ENCODE measurements at regions not wholly inside any gene's neighbourhood (a gene's known extent, or its start where the extent isn't known, plus 50 kb on each side); places are given as distances from the start of the nearest gene placed in this dataset.

DNA sequence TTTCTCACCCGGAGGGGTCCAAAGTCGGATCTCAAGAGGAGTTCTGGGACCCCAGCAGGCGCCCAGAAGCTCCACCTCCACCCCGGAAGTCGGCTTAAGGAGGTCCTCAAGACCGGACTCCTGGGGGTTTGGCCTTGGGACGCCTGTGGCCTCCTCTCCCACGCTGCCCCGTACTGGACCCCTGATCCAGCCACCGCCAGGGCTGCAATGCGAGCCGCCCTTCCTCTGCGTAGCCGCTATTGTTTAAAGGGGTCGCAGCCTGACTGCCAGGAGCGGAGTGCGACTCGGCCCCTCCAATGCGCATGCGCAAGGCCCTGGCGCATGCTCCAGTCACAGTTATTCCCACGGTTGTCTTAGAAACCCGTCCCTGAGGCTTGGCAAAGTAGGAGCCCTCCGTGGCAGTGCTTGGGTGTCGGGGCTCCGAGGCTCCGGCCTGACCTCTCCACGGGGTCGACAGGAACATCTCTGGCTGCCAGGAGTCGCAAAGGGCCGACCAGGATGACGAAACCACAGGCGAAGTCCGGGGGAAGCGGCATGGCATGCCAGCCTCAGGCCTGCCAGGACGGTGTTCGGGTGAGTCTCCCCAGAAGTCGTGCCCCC lies 719.0 kb downstream of the KCNJ18 start:
- peaks cover 5% of the 10 kb centered on the region for H3K9me3 ChIP-seq (ENCODE audit: low read depth)
- Mint-ChIP-seq H3K36me3 (peaks cover 6% of the 10 kb centered on the region), H3K9me3 (peaks cover 40% of the 10 kb centered on the region), H3K4me1 (no peaks in the 10 kb centered on the region), H3K27ac (no peak overlapping the region), H3K4me3 (no peak overlapping the region), H3K27me3 (ENCODE audit: insufficient read depth, low read depth) (peaks cover 3% of the 10 kb centered on the region)
- H3K79me2 ChIP-seq (ENCODE audit: low read depth), result no peaks in the 10 kb centered on the region
- no peaks in the 10 kb centered on the region for H3K27me3 ChIP-seq
- TF ChIP-seq EZH2phosphoT487 (IDR thresholded peaks at IDR 0.05), result no peak
- TF ChIP-seq, protein P1, sequence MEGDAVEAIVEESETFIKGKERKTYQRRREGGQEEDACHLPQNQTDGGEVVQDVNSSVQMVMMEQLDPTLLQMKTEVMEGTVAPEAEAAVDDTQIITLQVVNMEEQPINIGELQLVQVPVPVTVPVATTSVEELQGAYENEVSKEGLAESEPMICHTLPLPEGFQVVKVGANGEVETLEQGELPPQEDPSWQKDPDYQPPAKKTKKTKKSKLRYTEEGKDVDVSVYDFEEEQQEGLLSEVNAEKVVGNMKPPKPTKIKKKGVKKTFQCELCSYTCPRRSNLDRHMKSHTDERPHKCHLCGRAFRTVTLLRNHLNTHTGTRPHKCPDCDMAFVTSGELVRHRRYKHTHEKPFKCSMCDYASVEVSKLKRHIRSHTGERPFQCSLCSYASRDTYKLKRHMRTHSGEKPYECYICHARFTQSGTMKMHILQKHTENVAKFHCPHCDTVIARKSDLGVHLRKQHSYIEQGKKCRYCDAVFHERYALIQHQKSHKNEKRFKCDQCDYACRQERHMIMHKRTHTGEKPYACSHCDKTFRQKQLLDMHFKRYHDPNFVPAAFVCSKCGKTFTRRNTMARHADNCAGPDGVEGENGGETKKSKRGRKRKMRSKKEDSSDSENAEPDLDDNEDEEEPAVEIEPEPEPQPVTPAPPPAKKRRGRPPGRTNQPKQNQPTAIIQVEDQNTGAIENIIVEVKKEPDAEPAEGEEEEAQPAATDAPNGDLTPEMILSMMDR (IDR thresholded peaks at IDR 0.05), result no peak
- no peak for TF ChIP-seq EZH2 (IDR thresholded peaks at IDR 0.05)
- H3K4me3 ChIP-seq, result no peak overlapping the region
- no peak for DNase-seq (ENCODE audit: low spot score)
- H3K9ac ChIP-seq, result no peak overlapping the region
- H3K36me3 ChIP-seq, result no peaks in the 10 kb centered on the region
- no peak overlapping the region for H3K27ac ChIP-seq
- H3K4me1 ChIP-seq, result no peaks in the 10 kb centered on the region
- no peaks in the 10 kb centered on the region for H4K20me1 ChIP-seq (ENCODE audit: low read depth)
- H3K4me2 ChIP-seq, result no peak overlapping the region
- no peak overlapping the region for H2AFZ ChIP-seq (replicated peaks)
- H3F3A ChIP-seq (ENCODE audit: low read depth), result no peaks in the 10 kb centered on the region

DNA sequence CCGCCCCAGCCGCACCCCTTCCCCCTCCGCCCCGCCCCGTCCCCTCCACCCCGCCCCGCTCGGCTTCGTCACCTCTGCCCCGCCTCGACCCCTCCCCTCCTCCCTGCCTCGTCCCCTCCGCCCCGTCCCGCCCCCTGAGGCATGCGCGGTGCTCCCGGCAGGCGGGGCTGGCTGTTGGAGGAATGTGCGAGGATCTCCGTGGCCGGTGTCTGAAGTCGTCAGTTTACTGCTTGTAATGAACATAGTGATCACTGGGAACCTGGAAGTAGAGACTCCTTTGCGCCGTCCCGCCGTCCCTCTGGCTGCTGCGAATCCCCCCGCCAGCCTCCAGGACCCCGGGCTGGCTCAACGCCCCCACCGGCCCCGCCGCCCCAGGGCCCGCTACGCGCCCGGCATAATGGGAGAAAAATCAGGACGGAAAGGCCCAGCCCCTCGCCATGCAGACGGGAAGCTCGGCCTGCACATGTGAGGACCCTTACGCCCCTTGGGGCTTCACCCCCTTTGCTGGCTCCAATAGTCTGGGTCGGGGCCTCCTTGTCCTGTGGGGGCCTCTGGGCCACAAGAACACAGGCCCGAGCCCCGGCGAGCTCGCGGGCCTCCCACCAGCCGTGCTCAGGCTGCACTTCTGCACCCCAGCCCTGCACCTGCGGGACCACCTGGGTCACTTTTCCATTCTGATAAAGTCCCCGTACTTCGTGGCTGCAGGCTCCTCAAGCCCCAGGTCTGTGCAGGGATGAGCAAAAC lies 743.1 kb downstream of the KCNJ18 start:
- no peak overlapping the region for H3K4me2 ChIP-seq
- H3F3A ChIP-seq (ENCODE audit: low read depth), result no peaks in the 10 kb centered on the region
- TF ChIP-seq EZH2 (IDR thresholded peaks at IDR 0.05) (no peak), EZH2phosphoT487 (IDR thresholded peaks at IDR 0.05) (no peak)
- TF ChIP-seq, protein P1 (IDR thresholded peaks at IDR 0.05), result no peak
- H3K36me3 ChIP-seq, result no peaks in the 10 kb centered on the region
- H2AFZ ChIP-seq (replicated peaks), result no peak overlapping the region
- no peak overlapping the region for H3K27ac ChIP-seq
- Mint-ChIP-seq H3K9me3 (peaks cover 47% of the 10 kb centered on the region), H3K27ac (no peak overlapping the region), H3K4me1 (no peaks in the 10 kb centered on the region), H3K36me3 (no peaks in the 10 kb centered on the region), H3K4me3 (no peak overlapping the region), H3K27me3 (ENCODE audit: insufficient read depth, low read depth) (no peaks in the 10 kb centered on the region)
- H3K4me1 ChIP-seq, result no peaks in the 10 kb centered on the region
- H3K27me3 ChIP-seq, result no peaks in the 10 kb centered on the region
- peaks cover 5% of the 10 kb centered on the region for H3K9me3 ChIP-seq (ENCODE audit: low read depth)
- H3K9ac ChIP-seq, result no peak overlapping the region
- no peaks in the 10 kb centered on the region for H3K79me2 ChIP-seq (ENCODE audit: low read depth)
- no peaks in the 10 kb centered on the region for H4K20me1 ChIP-seq (ENCODE audit: low read depth)
- no peak for DNase-seq (ENCODE audit: low spot score)
- no peak overlapping the region for H3K4me3 ChIP-seq

DNA sequence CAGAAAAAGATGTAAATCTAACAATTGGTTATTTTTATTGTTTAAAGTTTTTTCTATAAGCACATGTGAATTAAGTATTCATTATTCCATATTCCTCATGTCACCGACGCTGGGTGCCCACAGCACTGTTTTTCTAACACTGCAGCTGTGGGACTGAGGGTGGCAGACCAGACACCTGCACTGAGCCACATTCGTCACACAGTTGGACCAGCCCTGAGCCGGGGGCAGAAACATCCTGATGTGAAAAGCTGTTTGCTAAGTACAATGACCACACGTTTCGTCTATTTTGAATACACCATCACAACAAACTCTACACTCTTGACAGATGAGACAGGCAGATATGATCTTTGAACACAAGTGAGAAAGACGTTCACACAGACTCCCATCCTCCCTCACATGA lies 749.5 kb downstream of the KCNJ18 start:
- H3F3A ChIP-seq (ENCODE audit: low read depth), result no peaks in the 10 kb centered on the region
- H3K4me1 ChIP-seq, result no peaks in the 10 kb centered on the region
- H3K27me3 ChIP-seq, result no peaks in the 10 kb centered on the region
- Mint-ChIP-seq H3K27me3 (ENCODE audit: insufficient read depth, low read depth) (no peaks in the 10 kb centered on the region), H3K9me3 (peaks cover 52% of the 10 kb centered on the region), H3K4me3 (no peak overlapping the region), H3K4me1 (no peaks in the 10 kb centered on the region), H3K27ac (no peak overlapping the region), H3K36me3 (no peaks in the 10 kb centered on the region)
- no peak for DNase-seq (ENCODE audit: low spot score)
- peaks cover 5% of the 10 kb centered on the region for H3K9me3 ChIP-seq (ENCODE audit: low read depth)
- H3K79me2 ChIP-seq (ENCODE audit: low read depth), result no peaks in the 10 kb centered on the region
- no peak overlapping the region for H3K4me2 ChIP-seq
- H3K9ac ChIP-seq, result no peak overlapping the region
- H4K20me1 ChIP-seq (ENCODE audit: low read depth), result no peaks in the 10 kb centered on the region
- H3K27ac ChIP-seq, result no peak overlapping the region
- no peaks in the 10 kb centered on the region for H3K36me3 ChIP-seq
- TF ChIP-seq, protein P1 (IDR thresholded peaks at IDR 0.05), result no peak
- TF ChIP-seq EZH2phosphoT487 (IDR thresholded peaks at IDR 0.05) (no peak), EZH2 (IDR thresholded peaks at IDR 0.05) (no peak)
- H3K4me3 ChIP-seq, result no peak overlapping the region
- H2AFZ ChIP-seq (replicated peaks), result no peak overlapping the region

Measured in neural progenitor cell (in vitro differentiated cells).